ENCODE measurements at regions not wholly inside any gene's neighbourhood (a gene's known extent, or its start where the extent isn't known, plus 50 kb on each side); places are given as distances from the start of the nearest gene placed in this dataset.

DNA sequence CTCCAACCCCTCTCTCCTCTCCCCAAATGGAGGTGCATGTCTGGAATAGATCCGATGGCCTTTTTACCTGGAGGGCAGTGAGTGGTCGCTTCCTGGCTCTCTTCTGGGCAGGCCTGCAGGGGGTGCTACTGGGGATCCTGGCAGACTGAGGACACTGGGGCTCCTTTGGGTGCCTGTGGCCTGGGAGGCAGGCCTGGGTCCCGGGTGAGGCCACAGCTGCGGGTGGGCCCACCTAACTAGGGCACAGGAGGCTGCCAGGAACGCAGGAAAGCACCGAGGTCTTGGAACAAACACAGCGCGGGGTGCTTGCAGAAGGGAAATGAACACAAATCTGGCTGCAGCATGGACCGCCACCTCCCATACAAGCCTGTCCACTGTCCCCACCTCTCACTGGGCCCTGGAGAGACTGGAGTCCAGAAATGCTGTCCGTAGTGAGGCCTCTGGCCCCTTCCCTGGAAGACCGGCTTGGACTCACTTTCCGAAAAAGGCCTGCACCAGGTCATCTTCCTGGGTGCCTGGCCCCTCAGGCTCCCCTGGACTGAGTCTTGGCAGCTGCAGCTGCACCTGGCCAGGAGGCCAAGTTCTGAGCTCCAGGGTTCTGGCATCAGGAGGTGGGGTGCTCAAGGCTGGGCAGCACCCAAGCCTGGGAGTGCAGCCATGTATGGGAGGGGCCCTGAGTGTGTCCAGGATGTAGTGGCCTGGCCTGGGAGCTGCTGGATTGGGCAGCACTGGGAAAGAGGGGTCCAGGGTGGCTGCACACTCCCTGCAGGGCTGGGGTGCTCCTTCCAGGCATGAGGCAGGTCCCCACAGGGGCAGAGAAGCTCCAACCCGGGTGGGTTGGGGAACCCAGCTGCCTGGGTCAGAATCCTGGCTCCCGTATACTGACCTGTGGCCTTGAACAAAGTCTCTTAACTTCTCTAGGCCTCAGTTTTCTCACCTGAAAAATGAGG, 195.1 kb downstream of the IRF8 start:
- no peak for DNase-seq

DNA sequence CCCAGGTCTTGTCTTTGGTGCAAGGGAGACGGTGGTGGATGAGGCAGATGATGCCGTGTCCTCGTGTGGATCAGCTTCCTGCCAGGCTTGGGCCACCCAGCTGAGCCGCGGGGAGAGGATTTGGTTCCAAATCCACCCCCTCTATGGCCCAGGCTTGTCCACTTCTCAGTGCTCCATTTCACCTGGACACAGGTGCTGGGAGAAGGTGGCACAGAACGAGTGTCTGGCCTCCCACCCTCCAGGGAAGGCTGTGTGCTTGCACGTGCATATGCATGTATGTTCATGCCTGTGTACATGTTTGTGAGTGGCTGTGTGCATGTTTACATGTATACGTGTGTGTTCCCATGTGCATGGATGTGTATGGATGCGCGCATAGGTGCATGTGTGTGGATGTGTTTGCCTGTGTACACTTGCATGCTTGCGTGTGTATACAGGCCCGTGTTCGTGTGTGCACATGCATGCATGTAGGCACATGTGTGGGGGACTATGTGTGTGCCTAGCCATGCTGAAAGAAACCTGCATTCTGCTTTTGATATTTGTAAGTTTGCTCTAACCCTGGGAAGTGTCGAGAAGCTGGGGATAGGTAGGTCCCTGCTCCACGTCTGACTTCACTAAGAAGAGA, 196.3 kb downstream of the IRF8 start:
- DNase-seq, result no peak

DNA sequence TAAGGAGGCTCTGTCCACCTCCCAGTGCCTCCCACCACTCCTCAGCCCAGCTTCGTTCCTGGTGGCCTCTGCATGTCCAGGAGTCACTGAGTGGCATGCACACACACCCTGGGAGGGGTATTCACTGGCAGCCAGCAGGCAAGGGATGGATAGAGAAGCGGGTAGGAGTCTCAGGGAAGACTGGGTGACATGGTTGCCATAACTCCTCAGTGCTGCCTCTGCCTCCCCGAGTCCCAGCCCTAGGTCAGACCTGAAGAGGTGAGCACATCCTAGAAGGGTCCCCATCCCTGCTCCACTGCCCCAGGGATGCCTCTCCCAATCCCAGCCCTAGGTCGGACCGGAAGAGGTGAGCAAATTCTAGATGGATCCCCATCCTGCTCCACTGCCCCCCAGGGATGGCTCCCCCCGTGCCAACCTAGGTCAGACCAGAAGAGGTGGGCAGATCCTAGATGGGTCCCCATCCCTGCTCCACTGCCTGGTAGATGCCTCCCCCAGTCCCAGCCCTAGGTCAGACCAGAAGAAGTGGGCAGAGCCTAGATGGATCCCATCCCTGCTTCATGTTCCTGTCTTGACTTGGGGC, 197.0 kb downstream of the IRF8 start:
- no peak for DNase-seq

DNA sequence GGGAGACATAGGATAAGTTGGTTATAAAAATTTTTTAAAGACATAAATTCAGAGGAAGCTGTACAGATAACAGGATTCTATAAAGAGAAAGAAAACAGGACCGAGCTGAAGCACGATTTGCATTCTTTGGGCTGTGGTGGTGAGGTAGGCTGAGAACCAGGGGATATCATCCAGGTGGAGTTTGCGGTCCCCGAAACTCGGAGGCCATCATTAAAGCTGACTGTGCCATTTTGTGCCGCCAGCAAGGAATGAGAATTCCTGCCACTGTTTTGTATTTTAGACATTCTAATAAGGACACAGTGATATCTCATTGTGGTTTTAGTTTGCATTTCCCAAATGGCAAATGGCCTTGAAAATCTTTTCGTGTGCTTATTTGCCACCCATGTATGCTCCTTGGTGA, 197.9 kb downstream of the IRF8 start:
- no peak for DNase-seq

DNA sequence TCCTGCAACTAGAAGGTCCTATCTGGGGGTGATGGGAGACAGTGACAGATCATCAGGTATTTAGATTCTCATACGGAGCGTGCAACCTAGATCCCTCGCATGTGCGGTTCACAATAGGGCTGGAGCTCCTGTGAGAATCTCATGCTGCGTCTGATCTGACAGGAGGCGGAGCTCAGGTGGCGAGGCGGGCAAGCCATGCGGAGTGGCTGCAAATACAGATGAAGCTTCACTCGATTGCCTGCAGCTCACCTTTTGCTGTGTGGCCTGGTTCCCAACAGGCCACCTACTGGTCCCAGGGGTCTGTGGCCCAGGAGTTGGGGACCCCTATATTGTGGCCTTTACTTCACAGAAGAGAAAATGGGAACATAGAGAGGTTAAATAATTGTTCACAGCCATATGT, 200.4 kb downstream of the IRF8 start:
- no peak for DNase-seq

DNA sequence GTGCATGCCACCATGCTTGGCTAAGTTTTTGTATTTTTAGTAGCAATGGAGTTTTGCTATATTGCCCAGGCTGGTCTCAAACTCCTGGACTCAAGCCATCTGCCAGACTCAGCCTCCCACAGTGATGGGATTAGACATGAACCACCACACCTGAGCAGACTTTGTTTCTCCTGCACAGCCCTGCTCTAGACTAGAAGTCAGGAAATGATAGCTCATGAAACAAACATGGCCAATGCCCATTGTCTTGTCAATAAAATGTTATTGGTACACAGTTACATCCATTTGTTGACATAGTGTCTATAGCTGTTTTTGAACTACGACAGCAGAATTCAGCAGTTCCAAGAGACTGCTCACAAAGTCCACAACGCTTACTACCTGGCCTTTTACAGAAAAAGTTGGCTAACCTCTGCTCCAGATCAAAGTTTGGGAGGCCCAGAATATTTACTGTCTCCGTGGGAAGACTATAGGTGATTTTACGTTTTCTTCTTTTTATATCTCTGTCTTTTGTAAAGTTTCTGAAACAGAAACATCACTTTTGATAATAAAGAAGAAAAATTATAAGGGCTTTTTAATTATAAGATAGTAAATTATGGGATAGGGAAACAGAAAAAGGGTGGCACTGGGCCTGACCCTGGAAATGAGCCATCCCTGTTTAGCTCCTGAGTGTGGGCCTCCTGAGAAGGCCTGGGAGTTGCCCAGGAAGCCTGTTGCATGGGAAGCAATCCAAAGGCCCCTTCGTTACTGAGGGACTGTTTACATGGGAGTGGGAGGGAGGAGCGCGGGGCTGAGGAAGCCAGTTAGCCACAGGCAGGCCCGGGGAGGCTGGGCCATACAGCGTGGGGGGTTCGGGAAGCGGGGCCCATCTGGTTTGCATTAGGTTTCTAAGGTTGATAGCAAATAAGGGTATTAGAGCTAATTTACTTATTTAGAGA, 201.5 kb downstream of the IRF8 start:
- DNase-seq, result no peak

DNA sequence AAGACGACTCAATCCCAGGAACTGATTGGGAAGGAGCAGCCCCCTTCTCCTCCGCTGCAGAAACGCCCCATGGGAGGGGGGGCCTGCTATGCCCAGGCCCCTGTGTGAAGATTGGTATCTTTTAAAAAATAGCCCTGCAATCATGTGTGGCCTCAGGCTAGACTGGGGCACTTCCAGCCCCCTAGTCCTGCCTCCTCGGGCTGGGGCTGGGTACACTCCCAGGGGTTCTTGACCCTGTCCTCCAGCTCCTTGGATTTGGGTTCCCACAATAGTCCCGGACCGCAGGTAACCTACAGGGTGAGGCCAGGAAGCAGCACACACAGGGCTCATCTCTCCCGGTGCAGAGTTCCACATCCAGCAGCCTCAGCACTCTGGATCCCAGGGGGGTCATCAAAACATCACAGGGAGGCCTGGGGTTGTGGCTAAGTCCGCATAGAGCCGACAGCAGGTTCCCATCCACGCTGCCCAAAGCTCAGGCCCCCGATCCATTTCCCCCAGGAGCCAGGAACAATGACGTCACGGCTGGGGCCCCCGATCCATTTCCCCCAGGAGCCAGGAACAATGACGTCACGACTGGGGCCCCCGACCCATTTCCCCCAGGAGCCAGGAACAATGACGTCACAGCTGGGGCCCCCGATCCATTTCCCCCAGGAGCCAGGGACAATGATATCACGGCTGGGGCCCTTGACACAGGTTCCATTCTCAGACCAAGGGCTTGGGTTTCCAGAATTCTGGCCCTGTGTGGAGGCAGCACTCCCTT, 202.4 kb downstream of the IRF8 start:
- DNase-seq, result no peak

DNA sequence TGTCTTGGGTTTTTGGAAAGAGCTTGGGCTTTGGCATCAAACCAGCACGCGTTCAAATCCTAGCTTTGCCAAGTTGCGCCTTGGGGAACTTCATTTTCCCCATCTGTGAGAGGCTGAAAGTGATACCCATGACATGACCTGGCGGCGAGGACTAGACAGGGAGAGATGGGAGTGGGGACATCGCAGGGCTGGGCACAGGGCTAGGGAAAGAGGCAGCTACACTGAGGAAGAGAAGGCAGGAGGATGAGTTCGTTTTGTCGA, 202.9 kb downstream of the IRF8 start:
- DNase-seq, result no peak

DNA sequence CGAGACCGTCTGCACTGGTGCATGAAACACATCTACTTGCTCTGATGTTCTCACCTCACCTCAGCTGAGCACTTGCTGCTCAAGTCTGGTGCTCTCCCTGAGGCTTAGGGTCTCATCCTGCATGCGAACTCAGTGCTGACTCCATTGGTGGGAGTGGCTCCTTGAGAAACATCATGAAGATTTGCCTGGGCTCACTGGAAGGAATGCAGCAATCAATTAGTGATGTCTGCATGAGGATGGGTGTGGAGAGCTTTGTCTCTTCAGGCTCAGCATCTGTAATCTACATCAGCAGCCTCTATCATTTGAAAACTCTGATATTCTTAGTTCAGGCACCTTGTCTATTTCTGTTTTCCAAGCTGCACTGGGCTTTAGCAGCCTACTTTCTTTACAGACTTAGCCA, 204.4 kb downstream of the IRF8 start:
- no peak for DNase-seq

DNA sequence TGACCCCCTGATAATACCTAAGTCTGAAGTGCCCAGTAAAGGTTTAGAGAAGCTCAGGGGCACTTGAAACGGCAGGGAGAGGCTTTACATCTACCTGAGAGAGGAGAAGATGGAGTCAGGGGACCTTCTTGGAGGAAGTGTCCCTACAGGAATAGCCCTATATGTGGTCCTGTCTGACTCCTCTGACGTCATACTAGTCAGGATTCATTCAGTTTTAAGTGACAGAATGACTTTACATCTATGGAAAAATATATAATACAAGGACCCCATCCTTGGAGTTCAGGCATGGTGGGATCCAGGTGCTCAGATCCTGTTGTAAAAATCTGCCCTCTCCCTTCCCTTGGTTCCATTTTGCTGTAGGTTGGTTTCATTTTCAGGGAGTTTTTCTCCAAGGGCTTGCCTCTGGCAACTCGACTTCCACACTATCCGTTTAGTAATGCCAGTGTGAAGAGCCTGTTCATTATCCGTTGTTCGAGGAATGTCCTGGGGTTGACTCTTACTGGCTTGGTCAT, 205.6 kb downstream of the IRF8 start:
- no peak for DNase-seq

DNA sequence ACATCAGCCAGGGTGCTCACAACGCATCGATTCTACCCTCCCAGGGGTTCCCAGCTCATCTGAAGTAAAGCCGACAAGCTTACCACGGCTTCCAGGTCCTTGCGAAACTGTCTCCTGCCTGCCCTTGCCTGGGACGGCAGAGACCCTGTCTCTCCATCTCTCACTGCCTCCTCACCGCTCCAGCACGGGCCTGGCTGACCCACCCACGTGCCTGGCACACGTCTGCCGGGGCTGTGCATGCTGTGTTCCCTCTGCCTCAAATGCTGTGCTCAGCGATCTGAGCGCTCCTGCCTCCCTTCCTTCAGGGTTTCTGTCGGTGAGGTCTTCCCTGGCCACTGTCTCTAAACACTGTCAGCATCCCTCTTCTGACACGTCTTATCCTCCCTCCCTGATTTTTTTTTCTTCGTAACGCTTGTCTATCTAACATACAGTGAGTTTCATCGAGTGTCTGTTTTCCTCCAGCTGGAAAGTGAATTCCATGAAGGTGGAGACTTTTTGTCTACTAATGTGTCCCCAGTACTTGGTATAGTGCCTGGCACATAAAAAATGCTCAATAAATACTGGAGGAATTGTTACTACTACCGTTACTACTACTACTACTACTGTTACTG, 208.4 kb downstream of the IRF8 start:
- DNase-seq, result no peak

DNA sequence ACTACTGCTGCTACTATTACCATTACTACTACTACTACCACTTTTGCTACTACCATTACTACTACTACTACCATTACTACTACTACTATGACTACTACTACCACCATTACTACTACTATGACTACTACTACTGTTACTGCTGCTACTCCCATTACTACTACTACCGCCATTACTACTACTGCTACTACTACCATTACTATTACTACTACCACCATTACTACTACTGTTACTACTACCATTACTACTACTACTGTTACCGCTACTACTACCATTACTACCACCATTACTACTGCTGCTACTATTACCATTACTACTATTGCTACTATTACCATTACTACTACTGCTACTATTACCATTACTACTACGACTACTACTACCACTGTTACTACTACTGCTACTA, 209.1 kb downstream of the IRF8 start:
- DNase-seq, result no peak

DNA sequence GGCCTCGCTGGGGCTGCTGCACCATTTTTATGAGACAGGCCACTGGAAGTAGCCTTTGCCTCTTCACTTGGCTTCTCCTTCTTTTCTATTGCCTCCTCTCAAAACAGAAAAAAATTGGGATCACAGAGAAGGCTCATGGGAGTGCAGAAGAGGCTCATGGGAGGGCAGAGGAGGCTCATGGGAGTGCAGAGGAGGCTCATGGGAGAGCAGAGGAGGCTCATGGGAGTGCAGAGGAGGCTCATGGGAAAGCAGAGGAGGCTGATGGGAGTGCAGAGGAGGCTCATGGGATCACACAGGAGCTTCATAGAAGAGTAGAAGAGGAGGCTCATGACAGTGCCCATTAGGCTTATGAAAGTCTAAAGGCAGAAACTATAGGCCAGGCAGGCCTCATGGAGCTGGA, 211.2 kb downstream of the IRF8 start:
- DNase-seq, result no peak

DNA sequence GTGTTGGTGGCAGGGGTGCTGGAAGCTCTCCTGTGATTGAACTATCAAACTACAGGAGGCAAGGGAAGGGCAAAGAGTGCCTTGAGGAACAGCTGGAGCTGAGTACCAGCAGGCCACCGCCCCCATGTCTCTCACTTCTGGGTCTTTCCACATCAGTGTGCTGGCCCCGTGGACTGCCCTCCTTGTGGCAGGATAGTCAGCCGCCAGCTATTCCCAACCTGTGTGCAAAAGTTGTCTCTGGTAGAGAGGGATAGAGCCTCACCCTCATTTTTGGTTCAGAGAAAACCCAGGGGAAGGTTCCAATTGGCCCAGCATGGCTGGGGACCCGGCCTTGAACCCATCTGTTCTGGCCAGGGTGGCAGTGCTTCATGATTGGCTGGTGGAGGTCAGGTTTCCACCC, 211.8 kb downstream of the IRF8 start:
- no peak for DNase-seq

DNA sequence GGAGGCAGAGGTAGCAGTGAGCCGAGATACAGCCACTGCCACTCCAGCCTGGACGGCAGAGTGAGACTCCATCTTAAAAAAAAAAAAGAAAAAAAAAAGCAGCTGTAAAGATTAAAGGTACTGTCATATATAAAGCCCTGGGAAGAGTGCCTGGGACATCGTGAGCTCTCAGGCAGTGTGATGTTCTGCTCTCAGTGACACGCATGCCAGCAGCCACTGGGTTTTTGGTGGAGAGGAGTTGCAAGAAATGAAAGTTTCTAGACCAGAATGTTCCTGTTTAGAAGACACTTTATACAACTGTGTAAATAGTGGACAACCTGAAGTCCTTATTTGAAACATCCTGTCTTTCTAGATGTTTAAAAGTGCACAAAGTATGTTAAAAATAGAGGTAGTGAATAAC, 213.2 kb downstream of the IRF8 start:
- DNase-seq, result no peak

DNA sequence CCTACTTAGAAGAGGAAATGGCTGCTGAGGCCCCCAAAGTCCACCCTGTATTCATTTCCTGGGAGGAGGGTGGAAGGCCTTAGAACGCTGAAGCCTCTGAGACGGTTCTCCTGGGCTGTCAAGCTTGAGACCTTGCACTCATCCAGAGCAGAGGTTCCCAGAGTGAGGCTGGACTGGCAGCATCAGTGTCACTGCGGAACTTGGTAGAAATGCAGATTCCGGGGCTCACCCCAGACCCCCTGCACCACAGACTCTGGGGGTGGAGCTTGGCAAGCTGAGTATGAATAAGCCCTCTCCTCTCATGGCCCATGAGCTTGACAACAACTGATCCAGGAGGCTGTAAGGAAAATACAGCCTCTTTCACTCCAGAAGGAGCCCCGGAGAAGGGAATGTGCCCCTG, 218.3 kb downstream of the IRF8 start:
- DNase-seq, result no peak

DNA sequence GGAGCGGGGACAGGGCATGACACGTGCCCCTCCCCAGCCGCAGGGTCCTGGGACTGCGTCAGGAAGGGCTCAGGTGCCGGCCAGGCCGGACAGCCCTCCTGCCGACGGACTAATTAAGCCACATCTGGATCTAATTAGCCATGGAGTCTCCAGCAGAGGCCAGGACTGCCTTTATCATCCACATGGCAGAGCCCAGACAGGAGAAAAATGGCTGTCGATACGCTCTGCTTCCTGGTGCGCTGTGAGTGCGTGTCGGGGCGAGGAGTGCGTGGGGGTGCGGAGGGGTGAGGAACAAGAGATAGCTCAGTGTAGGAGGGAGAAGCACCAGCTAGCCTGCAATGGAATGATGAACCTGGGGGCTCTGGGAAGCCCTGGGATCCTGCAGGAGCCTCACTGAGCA, 218.8 kb downstream of the IRF8 start:
- DNase-seq, result no peak

DNA sequence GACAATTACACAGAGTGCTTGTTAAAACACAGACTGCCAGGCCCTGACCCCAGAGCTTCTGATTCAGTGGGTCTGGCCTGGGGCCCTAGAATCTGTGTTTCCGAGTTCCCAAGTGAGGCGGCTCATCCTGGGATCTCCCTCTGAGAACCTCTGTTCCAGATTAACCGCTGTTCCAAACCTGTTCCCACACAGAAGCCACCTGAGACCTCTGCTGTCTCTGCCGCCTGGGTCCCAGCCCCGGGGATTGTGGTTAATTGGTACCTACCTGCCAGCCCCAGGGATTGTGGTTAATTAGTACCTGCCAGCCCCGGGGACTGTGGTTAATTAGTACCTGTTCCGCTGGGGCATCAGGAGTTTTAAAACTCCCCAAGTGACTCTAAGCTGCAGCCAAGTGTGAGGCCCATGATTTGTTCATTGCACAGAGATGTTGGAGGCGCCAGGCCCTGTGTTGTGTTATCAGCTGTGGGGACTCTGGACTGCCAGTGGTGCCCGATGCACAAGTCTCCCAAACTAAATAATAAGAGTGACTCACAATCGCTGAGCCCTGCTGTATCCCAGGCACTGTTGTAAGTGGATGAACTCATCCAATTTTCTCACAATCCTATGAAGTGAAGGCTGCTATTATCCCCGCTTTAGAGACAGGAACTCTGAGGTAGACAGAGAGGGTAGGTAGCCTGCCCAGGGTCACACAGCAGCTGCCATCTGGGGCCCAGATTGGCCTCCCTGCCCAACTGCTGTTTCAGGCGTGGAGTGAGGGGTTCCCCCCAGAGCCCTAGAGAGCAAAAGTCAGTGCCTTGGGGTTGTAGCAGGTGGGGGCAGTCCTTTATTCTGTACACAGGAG, 219.7 kb downstream of the IRF8 start:
- DNase-seq, result no peak

DNA sequence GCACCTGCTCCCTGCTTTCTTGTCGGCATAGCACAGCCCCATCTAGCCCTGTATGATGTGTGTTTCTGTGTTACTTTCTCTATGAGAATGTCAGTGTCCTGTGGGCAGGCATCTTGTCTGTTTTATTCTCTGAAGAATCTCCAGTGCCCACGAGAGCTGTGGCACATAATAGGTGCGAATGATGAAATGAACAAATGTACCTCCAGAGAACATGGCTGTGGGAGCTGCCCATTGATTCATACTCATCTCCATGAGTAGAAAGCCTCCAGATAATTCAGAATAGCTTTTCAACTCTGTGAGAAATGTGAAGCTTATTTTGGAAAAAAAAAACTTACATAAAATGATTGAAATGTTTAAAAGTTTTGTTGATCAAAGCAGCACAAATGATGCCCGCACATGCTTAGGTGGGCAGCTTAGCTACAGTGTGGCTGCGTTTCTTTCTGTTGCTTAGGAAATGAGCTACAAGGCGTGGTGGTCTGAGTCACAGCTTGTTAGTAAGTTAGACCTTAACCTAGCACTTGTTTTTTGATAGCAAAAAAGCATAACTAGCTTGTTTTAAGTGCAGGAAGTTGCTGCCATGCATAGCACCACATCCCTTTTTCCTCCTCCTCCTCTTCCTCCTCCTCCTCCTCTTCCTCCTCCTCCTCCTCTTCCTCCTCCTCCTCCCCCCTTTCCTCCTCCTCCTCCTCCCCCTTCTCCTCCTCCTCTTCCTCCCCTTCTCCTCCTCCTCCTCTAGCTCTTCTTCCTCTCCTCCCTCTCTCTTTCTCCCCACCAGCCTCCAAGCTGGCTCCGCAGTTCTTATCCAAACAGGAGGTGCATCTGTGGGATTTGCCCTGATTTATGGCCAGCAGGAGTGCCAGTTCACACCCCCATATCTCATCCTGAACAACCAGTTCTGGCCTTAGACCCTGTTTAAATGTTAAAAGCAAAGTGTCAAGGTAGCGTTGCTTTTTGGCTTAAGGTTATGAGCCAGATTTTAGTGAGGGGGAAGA, 221.5 kb downstream of the IRF8 start:
- DNase-seq, result no peak

Data from suppressor macrophage treated with lipopolysaccharide for 4 hours (primary cell).